HG02678 (cell line): ENCODE measurements at regions not wholly inside any gene's neighbourhood (a gene's known extent, or its start where the extent isn't known, plus 50 kb on each side); places are given as distances from the start of the nearest gene placed in this dataset.

ENCODE experiments used
- ATAC-seq: cut with Tn5 transposase; IDR thresholded peaks from one replicate; pipeline ENCODE4 v1.9.1; 2021; ENCODE audit warnings: mild to moderate bottlenecking, moderate library complexity; ENCODE audit not compliant: unreplicated experiment

- ATAC-seq = no peak
Measured at GRCh38 chr2:84290537-84290936, 168.5 kb downstream of the SUCLG1 start.

- no peak for ATAC-seq
Measured at GRCh38 chr2:84288293-84288692, 170.8 kb downstream of the SUCLG1 start.

GRCh38 chr2:84286878-84287277 lies 172.2 kb downstream of the SUCLG1 start:
- no peak for ATAC-seq

GRCh38 chr2:84285056-84285747 lies 173.9 kb downstream of the SUCLG1 start:
- ATAC-seq = no peak

- ATAC-seq = no peak
Measured at GRCh38 chr2:84283506-84283905, 175.6 kb downstream of the SUCLG1 start.

- no peak for ATAC-seq
Measured at GRCh38 chr2:84281510-84281909, 177.6 kb downstream of the SUCLG1 start.

GRCh38 chr2:84280873-84281272 lies 178.2 kb downstream of the SUCLG1 start:
- no peak for ATAC-seq

GRCh38 chr2:84278386-84278785 lies 180.7 kb downstream of the SUCLG1 start:
- ATAC-seq = no peak

GRCh38 chr2:84276590-84277255 lies 182.4 kb downstream of the SUCLG1 start:
- ATAC-seq = no peak

GRCh38 chr2:84273406-84273805 lies 185.7 kb downstream of the SUCLG1 start:
- ATAC-seq = no peak

- ATAC-seq = no peak
Measured at GRCh38 chr2:84271977-84272376, 187.1 kb downstream of the SUCLG1 start.

GRCh38 chr2:84257831-84258230 lies 201.2 kb downstream of the SUCLG1 start:
- no peak for ATAC-seq

GRCh38 chr2:84251651-84252302 lies 207.3 kb downstream of the SUCLG1 start:
- ATAC-seq = no peak

- no peak for ATAC-seq
Measured at GRCh38 chr2:84249140-84249539, 209.9 kb downstream of the SUCLG1 start.

- no peak for ATAC-seq
Measured at GRCh38 chr2:84247532-84247931, 211.5 kb downstream of the SUCLG1 start.

- ATAC-seq = no peak
Measured at GRCh38 chr2:84243788-84244733, 215.0 kb downstream of the SUCLG1 start.

- no peak for ATAC-seq
Measured at GRCh38 chr2:84238907-84239306, 220.2 kb downstream of the SUCLG1 start.

GRCh38 chr2:84236288-84236687 lies 222.8 kb downstream of the SUCLG1 start:
- ATAC-seq = no peak

GRCh38 chr2:84234103-84234502 lies 225.0 kb downstream of the SUCLG1 start:
- no peak for ATAC-seq

GRCh38 chr2:84231478-84231877 lies 227.6 kb downstream of the SUCLG1 start:
- ATAC-seq = no peak

GRCh38 chr2:84224121-84224520 lies 235.0 kb downstream of the SUCLG1 start:
- no peak for ATAC-seq
